HCT116 (cell line): ENCODE measurements at regions not wholly inside any gene's neighbourhood (a gene's known extent, or its start where the extent isn't known, plus 50 kb on each side); places are given as distances from the start of the nearest gene placed in this dataset.

ENCODE experiments used
- ATAC-seq: fragments of 200-7000 bp; cut with Tn5 transposase; 2 replicates; pipeline ENCODE4 v1.9.1; 2020; ENCODE audit warnings: mild to moderate bottlenecking, moderate library complexity
- BruUV-seq: library from RNA; stranded (reverse); fragments of 400-500 nt; replicated peaks from 2 replicates; lab custom pipeline; 2021; lab: Mats Ljungman, UMichigan
- CTCF ChIA-PET: fragments of 300-600 bp; sonication (Branson Sonifier 250); formaldehyde crosslinking; loops from one replicate; lab custom pipeline; 2021; ENCODE audit warnings: antibody characterized with exemption; lab: Charles Lee
- POLR2A ChIA-PET: fragments of 300-600, 350-600 bp; sonication (Branson Sonifier 250); formaldehyde crosslinking; loops from one replicate; lab custom pipeline; 2021; ENCODE audit warnings: antibody characterized with exemption; lab: Charles Lee
- RAD21 ChIA-PET, 2 experiments: fragments of 300-600 bp; sonication (Branson Sonifier 250); formaldehyde crosslinking; loops; one replicate each; lab custom pipeline; 2023; ENCODE audit warnings: low total read pairs in 2 of 2; ENCODE audit not compliant: uncharacterized antibody in 2 of 2, unreplicated experiment in 2 of 2, low non-redundant PET in 1 of 2; lab: Charles Lee
- DNase-seq: peaks from one replicate; pipeline ENCODE4 v3.0.0-alpha.2; 2010; ENCODE audit warnings: low read depth, low spot score
- H2AFZ ChIP-seq: fragments of 200-600 bp; shearing (Covaris generic), sonication (generic); 2 replicates; pipeline ENCODE4 v1.6.1; 2017; ENCODE audit warnings: low read depth, mixed run types, mixed read lengths, antibody characterized with exemption, low read length; ENCODE audit not compliant: poor library complexity, severe bottlenecking
- H3K27ac ChIP-seq: 2 replicates; pipeline ENCODE4 v1.5.1; 2012; ENCODE audit warnings: low read depth, low read length
- H3K27me3 ChIP-seq: fragments of 200-600 bp; sonication (generic); 2 replicates; pipeline ENCODE4 v1.6.1; 2016; ENCODE audit warnings: mixed run types, low read length, mixed read lengths; ENCODE audit not compliant: insufficient read depth
- H3K36me3 ChIP-seq, 2 experiments: fragments of 200-500 bp in 1 of 2; fragments of 200-600 bp in 1 of 2; sonication (Bioruptor generic) in 1 of 2; sonication (generic) in 1 of 2; 2 replicates each; pipeline versions ENCODE4 v1.5.1 to v1.6.1; 2014 to 2016; ENCODE audit warnings: low read length in 2 of 2, inconsistent platforms in 1 of 2, mixed read lengths in 1 of 2, mixed run types in 1 of 2; ENCODE audit not compliant: insufficient read depth in 2 of 2, control insufficient read depth in 1 of 2
- H3K4me1 ChIP-seq, 2 experiments: fragments of 200-600 bp in 1 of 2; sonication (generic) in 1 of 2; 2 replicates each; pipeline versions ENCODE4 v1.5.1 to v1.6.1; 2012 to 2017; ENCODE audit warnings: low read length in 2 of 2, inconsistent platforms in 1 of 2, mild to moderate bottlenecking in 1 of 2, mixed read lengths in 1 of 2, mixed run types in 1 of 2, moderate library complexity in 1 of 2; ENCODE audit not compliant: insufficient read depth in 2 of 2, control insufficient read depth in 1 of 2
- H3K4me2 ChIP-seq: fragments of 200-600 bp; sonication (generic); 2 replicates; pipeline ENCODE4 v1.6.1; 2017; ENCODE audit warnings: mixed run types, low read length, mixed read lengths
- H3K4me3 ChIP-seq, 2 experiments: fragments of 200-600 bp in 1 of 2; sonication (generic) in 1 of 2; replicated peaks in 1 of 2; 2 replicates each; pipeline ENCODE4 v1.5.1; 2011 to 2016; ENCODE audit warnings: low read length in 2 of 2, control low read depth in 1 of 2, low read depth in 1 of 2, mild to moderate bottlenecking in 1 of 2, mixed read lengths in 1 of 2, mixed run types in 1 of 2
- H3K79me2 ChIP-seq: fragments of 200-600 bp; sonication (generic); 2 replicates; pipeline ENCODE4 v1.6.1; 2017; ENCODE audit warnings: mild to moderate bottlenecking, mixed run types, low read length, moderate library complexity, mixed read lengths; ENCODE audit not compliant: insufficient read depth
- H3K9ac ChIP-seq: fragments of 200-600 bp; sonication (generic); 2 replicates; pipeline ENCODE4 v1.6.1; 2016; ENCODE audit warnings: low read length, mixed read lengths
- H3K9me2 ChIP-seq: fragments of 200-600 bp; sonication (generic), shearing (Covaris generic); 2 replicates; pipeline ENCODE4 v1.6.1; 2017; ENCODE audit warnings: mixed run types, mild to moderate bottlenecking, moderate library complexity; ENCODE audit not compliant: insufficient read depth
- H3K9me3 ChIP-seq, 2 experiments: fragments of 200-500 bp in 1 of 2; fragments of 200-600 bp in 1 of 2; sonication (Bioruptor generic) in 1 of 2; sonication (generic) in 1 of 2; 2 replicates each; pipeline ENCODE4 v1.6.1; 2014 to 2017; ENCODE audit warnings: low read length in 2 of 2, mixed read lengths in 2 of 2, inconsistent platforms in 1 of 2, low read depth in 1 of 2, mild to moderate bottlenecking in 1 of 2, mixed run types in 1 of 2, moderate library complexity in 1 of 2; ENCODE audit not compliant: control insufficient read depth in 1 of 2, insufficient read depth in 1 of 2
- H4K20me1 ChIP-seq: fragments of 200-600 bp; sonication (generic), shearing (Covaris generic); 2 replicates; pipeline ENCODE4 v1.6.1; 2017; ENCODE audit warnings: mixed run types, mild to moderate bottlenecking, moderate library complexity; ENCODE audit not compliant: insufficient read depth
- CTCF ChIP-seq, 3 experiments: fragments of 200-600 bp in 1 of 3; sonication (generic) in 1 of 3; IDR thresholded peaks in 2 of 3; conservative IDR thresholded peaks in 1 of 3; 2 replicates each; pipeline ENCODE4 v1.5.1; 2012 to 2017; ENCODE audit warnings: low read depth in 2 of 3, low read length in 2 of 3, antibody characterized with exemption in 1 of 3, borderline replicate concordance in 1 of 3, control low read depth in 1 of 3, mild to moderate bottlenecking in 1 of 3, mixed read lengths in 1 of 3, mixed run types in 1 of 3, moderate library complexity in 1 of 3; ENCODE audit not compliant: insufficient read depth in 1 of 3
- EZH2phosphoT487 ChIP-seq: fragments of 200-600 bp; IDR thresholded peaks from 2 replicates; pipeline ENCODE4 v1.6.1; 2018; ENCODE audit warnings: antibody characterized with exemption, borderline replicate concordance
- FOSL1 ChIP-seq: IDR thresholded peaks from 2 replicates; pipeline ENCODE4 v1.6.1; 2012; ENCODE audit warnings: low read depth
- JUND ChIP-seq: IDR thresholded peaks from 2 replicates; pipeline ENCODE4 v1.6.1; 2012
- MAX ChIP-seq: IDR thresholded peaks from 2 replicates; pipeline ENCODE4 v1.6.1; 2012
- POLR2A ChIP-seq: IDR thresholded peaks from 2 replicates; pipeline ENCODE4 v1.7.0; 2011; ENCODE audit warnings: borderline replicate concordance; ENCODE audit not compliant: insufficient read depth, insufficient read length; ENCODE audit errors: extremely low read depth
- RAD21 ChIP-seq: IDR thresholded peaks from 2 replicates; pipeline ENCODE4 v1.6.1; 2012; ENCODE audit warnings: low read depth, mild to moderate bottlenecking
- REST ChIP-seq: IDR thresholded peaks from 2 replicates; pipeline ENCODE4 v1.6.1; 2012; ENCODE audit warnings: low read depth
- SIN3A ChIP-seq: IDR thresholded peaks from 2 replicates; pipeline ENCODE4 v1.6.1; 2012; ENCODE audit warnings: low read depth
- TCF7L2 ChIP-seq: IDR thresholded peaks from 2 replicates; pipeline ENCODE4 v1.7.0; 2011; ENCODE audit warnings: borderline replicate concordance, inconsistent platforms; ENCODE audit not compliant: insufficient read depth, insufficient read length; ENCODE audit errors: extremely low read depth
- YY1 ChIP-seq: IDR thresholded peaks from 2 replicates; pipeline ENCODE4 v1.6.1; 2011; ENCODE audit warnings: low read length, low read depth, moderate library complexity, mild to moderate bottlenecking; ENCODE audit not compliant: insufficient replicate concordance; ENCODE audit errors: extremely low read depth
- ZFX ChIP-seq: fragments of 450-650 bp; IDR thresholded peaks from 2 replicates; pipeline ENCODE4 v1.6.1; 2017
- ZNF274 ChIP-seq: fragments of 200-500 bp; sonication (Bioruptor generic); IDR thresholded peaks from 2 replicates; pipeline ENCODE4 v1.6.1; 2014; ENCODE audit warnings: mild to moderate bottlenecking, low read depth, low read length, inconsistent platforms
- intact Hi-C: fragments of 100-400 bp; cut with micrococcal nuclease; formaldehyde crosslinking; loops from 2 replicates; pipeline ENCODE4 v1.10.0; 2022
- TF ChIP-seq, protein P1 (sequence below): IDR thresholded peaks from 2 replicates; pipeline ENCODE4 v1.6.1; 2012
- TF ChIP-seq, protein P2 (sequence below): IDR thresholded peaks from 2 replicates; pipeline ENCODE4 v1.6.1; 2011; ENCODE audit warnings: mild to moderate bottlenecking, low read length, moderate library complexity; ENCODE audit not compliant: insufficient replicate concordance; ENCODE audit errors: extremely low read depth

- ChIA-PET CTCF (no interaction called here), RAD21 (no interaction called here), POLR2A (interaction anchor here (0.8 kb wide), 1 partner anchor 8 kb away, joined by 3 read pairs; no protein-coding TSS in a partner anchor)
- H3K4me2 ChIP-seq = no peak overlapping the region
- no peak overlapping the region for H3K27ac ChIP-seq
- H3K9me3 ChIP-seq = no peaks in the 10 kb centered on the region
- H3K9ac ChIP-seq = no peak overlapping the region
- no peaks in the 10 kb centered on the region for H3K4me1 ChIP-seq
- no peaks in the 10 kb centered on the region for H3K79me2 ChIP-seq
- intact Hi-C loops = no loop called here
- no TSS peak for BruUV-seq
- no peak overlapping the region for H3K4me3 ChIP-seq
- no peaks in the 10 kb centered on the region for H3K36me3 ChIP-seq
- H4K20me1 ChIP-seq = no peaks in the 10 kb centered on the region
- no peaks in the 10 kb centered on the region for H3K27me3 ChIP-seq
- ATAC-seq = no peak
- H3K9me2 ChIP-seq = no peaks in the 10 kb centered on the region
- no peak for DNase-seq
- TF ChIP-seq JUND (no peak), EZH2phosphoT487 (no peak), MAX (no peak), POLR2A (no peak), YY1 (no peak), ZFX (no peak), FOSL1 (no peak), ZNF274 (no peak), TCF7L2 (no peak), RAD21 (no peak), REST (no peak), CTCF (IDR thresholded peaks at IDR 0.05 in 2 of 3, conservative IDR thresholded peaks at IDR 0.05 in 1 of 3; ENCODE audit: borderline replicate concordance in 1 of 3, insufficient read depth in 1 of 3, low read depth in 2 of 3, low read length in 2 of 3) (no peak), SIN3A (no peak)
- TF ChIP-seq, protein P1, sequence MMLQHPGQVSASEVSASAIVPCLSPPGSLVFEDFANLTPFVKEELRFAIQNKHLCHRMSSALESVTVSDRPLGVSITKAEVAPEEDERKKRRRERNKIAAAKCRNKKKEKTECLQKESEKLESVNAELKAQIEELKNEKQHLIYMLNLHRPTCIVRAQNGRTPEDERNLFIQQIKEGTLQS = no peak
- TF ChIP-seq, protein P2, sequence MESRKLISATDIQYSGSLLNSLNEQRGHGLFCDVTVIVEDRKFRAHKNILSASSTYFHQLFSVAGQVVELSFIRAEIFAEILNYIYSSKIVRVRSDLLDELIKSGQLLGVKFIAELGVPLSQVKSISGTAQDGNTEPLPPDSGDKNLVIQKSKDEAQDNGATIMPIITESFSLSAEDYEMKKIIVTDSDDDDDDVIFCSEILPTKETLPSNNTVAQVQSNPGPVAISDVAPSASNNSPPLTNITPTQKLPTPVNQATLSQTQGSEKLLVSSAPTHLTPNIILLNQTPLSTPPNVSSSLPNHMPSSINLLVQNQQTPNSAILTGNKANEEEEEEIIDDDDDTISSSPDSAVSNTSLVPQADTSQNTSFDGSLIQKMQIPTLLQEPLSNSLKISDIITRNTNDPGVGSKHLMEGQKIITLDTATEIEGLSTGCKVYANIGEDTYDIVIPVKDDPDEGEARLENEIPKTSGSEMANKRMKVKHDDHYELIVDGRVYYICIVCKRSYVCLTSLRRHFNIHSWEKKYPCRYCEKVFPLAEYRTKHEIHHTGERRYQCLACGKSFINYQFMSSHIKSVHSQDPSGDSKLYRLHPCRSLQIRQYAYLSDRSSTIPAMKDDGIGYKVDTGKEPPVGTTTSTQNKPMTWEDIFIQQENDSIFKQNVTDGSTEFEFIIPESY = no peak
- H2AFZ ChIP-seq = no peak overlapping the region
These were observed 147.5 kb upstream of the SHB start for GRCh38 chr9:38216572-38216971.
